Neural progenitor cell (in vitro differentiated cells): ENCODE measurements at regions not wholly inside any gene's neighbourhood (a gene's known extent, or its start where the extent isn't known, plus 50 kb on each side); places are given as distances from the start of the nearest gene placed in this dataset.

Experiments used
- CTCF ChIP-seq: fragments of 200-600 bp; sonication (generic); IDR thresholded peaks from 2 replicates; pipeline ENCODE4 v1.5.1; 2017; ENCODE audit warnings: antibody characterized with exemption, mild to moderate bottlenecking
- EZH2 ChIP-seq: fragments of 200-600 bp; sonication (generic); IDR thresholded peaks from 2 replicates; pipeline ENCODE4 v1.6.1; 2017; ENCODE audit warnings: antibody characterized with exemption, mild to moderate bottlenecking, moderate library complexity

GRCh38 chr1:14320986-14321385, 277.5 kb upstream of the KAZN start:
- TF ChIP-seq EZH2: no peak
- TF ChIP-seq CTCF: no peak
